Neural cell (in vitro differentiated cells): ENCODE measurements at regions not wholly inside any gene's neighbourhood (a gene's known extent, or its start where the extent isn't known, plus 50 kb on each side); places are given as distances from the start of the nearest gene placed in this dataset.

Source experiments
- CTCF ChIP-seq: fragments of 450-650 bp; IDR thresholded peaks from 2 replicates; pipeline ENCODE4 v1.5.1; 2014; ENCODE audit warnings: antibody characterized with exemption, mild to moderate bottlenecking, moderate library complexity; ENCODE audit not compliant: poor library complexity, severe bottlenecking
- EZH2 ChIP-seq: fragments of 200-600, 300-800 bp; shearing (Covaris generic), sonication (generic); IDR thresholded peaks from 2 replicates; pipeline ENCODE4 v1.6.1; 2014; ENCODE audit warnings: antibody characterized with exemption, low read length, borderline replicate concordance, mild to moderate bottlenecking; ENCODE audit not compliant: insufficient read depth, poor library complexity, severe bottlenecking
- POLR2AphosphoS5 ChIP-seq: IDR thresholded peaks from 2 replicates; pipeline ENCODE4 v1.6.1; 2012

GRCh38 chr1:101107496-101108110 lies 82.0 kb upstream of the DPH5 start:
- TF ChIP-seq POLR2AphosphoS5: no peak
- no peak for TF ChIP-seq CTCF
- TF ChIP-seq EZH2: no peak
